Astrocyte of the hippocampus (primary cell): ENCODE measurements at regions not wholly inside any gene's neighbourhood (a gene's known extent, or its start where the extent isn't known, plus 50 kb on each side); places are given as distances from the start of the nearest gene placed in this dataset.
A peak's percentile ranks its signal among the peaks of the same experiment; 100 is the strongest.

Experiments used
- DNase-seq: peaks from one replicate; pipeline ENCODE4 v3.0.0; 2011; ENCODE audit warnings: low read depth, low spot score

GRCh38 chr20:42020316-42020715 is 402.1 kb upstream of the CHD6 start:
- no peak for DNase-seq

GRCh38 chr20:42018979-42019378 is 400.8 kb upstream of the CHD6 start:
- no peak for DNase-seq

- no peak for DNase-seq
These were observed 391.9 kb upstream of the CHD6 start for GRCh38 chr20:42010090-42010489.

- DNase-seq = no peak
These were observed 389.1 kb upstream of the CHD6 start for GRCh38 chr20:42007251-42007650.

- DNase-seq = no peak
These were observed 387.0 kb upstream of the CHD6 start for GRCh38 chr20:42005211-42005610.

GRCh38 chr20:42003380-42003779 is 385.2 kb upstream of the CHD6 start:
- DNase-seq = no peak

GRCh38 chr20:41998539-41999341 is 380.6 kb upstream of the CHD6 start:
- no peak for DNase-seq

- no peak for DNase-seq
These were observed 378.8 kb upstream of the CHD6 start for GRCh38 chr20:41996951-41997350.

- DNase-seq = no peak
These were observed 374.3 kb upstream of the CHD6 start for GRCh38 chr20:41992481-41992880.

GRCh38 chr20:41991412-41991811 is 373.2 kb upstream of the CHD6 start:
- no peak for DNase-seq

- DNase-seq = peak; percentile 31
These were observed 371.9 kb upstream of the CHD6 start for GRCh38 chr20:41989935-41990635.

GRCh38 chr20:41989039-41989679 is 371.0 kb upstream of the CHD6 start:
- DNase-seq = no peak

GRCh38 chr20:41984031-41984430 is 365.9 kb upstream of the CHD6 start:
- no peak for DNase-seq

- no peak for DNase-seq
These were observed 365.0 kb upstream of the CHD6 start for GRCh38 chr20:41983159-41983558.

- no peak for DNase-seq
These were observed 363.6 kb upstream of the CHD6 start for GRCh38 chr20:41981746-41982145.

- DNase-seq = no peak
These were observed 360.7 kb upstream of the CHD6 start for GRCh38 chr20:41978875-41979274.

GRCh38 chr20:41978246-41978790 is 360.1 kb upstream of the CHD6 start:
- no peak for DNase-seq

GRCh38 chr20:41969656-41970055 is 351.5 kb upstream of the CHD6 start:
- DNase-seq = no peak

- DNase-seq = no peak
These were observed 342.0 kb upstream of the CHD6 start for GRCh38 chr20:41960166-41960565.

- DNase-seq = no peak
These were observed 340.2 kb upstream of the CHD6 start for GRCh38 chr20:41958391-41958790.

GRCh38 chr20:41956338-41957074 is 338.3 kb upstream of the CHD6 start:
- DNase-seq = peak; percentile 10

GRCh38 chr20:41952166-41952565 is 334.0 kb upstream of the CHD6 start:
- no peak for DNase-seq
